C4-2B (cell line): ENCODE measurements at regions not wholly inside any gene's neighbourhood (a gene's known extent, or its start where the extent isn't known, plus 50 kb on each side); places are given as distances from the start of the nearest gene placed in this dataset.

Source experiments
- CTCF ChIP-seq: fragments of 450-650 bp; conservative IDR thresholded peaks from 2 replicates; pipeline ENCODE4 v1.5.1; 2017; ENCODE audit warnings: mild to moderate bottlenecking
- ZFX ChIP-seq: fragments of 450-650 bp; IDR thresholded peaks from 2 replicates; pipeline ENCODE4 v1.6.1; 2017

DNA sequence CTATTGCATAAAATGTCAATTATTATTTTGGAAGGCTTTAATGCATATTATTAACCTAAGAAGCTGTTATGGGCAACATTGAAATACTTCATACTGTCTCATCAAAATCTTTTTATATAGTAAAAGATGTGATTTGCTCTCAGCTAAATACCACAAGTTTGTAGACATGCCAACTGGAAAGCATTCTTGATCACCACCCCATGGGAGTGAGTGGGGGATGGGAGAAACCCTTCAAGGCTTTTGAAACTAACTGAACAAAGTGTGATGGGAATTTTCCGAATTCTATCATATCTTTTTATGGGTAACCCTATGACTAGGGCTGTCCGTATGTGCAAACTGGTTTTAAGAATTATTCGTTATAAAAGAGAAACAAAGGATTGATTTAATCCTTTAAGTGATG lies 377.3 kb upstream of the JAG1 start:
- no peak for TF ChIP-seq CTCF
- no peak for TF ChIP-seq ZFX
